ENCODE measurements at regions not wholly inside any gene's neighbourhood (a gene's known extent, or its start where the extent isn't known, plus 50 kb on each side); places are given as distances from the start of the nearest gene placed in this dataset.

DNA sequence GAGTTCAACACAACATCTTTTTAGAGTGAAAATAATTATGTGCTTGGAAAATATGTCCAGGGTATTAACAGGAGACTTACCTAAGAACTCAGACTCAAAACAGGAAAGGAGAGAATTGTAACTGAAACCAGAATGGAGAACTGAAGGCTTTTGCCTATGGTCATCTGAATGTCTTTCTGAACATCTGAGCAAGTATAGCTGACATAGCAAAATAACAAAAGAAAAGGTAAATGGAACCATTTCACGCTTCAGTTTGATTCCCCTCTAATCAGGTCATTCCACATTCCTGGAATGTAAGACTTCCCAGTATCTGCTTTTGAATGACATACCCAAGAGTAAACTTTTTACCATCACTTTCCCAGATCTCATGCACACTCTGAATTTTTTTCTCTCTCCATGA lies 500.4 kb upstream of the HS3ST1 start:
- Histone ChIP-seq H3K4me3 (ENCODE audit: low read depth, low read length) (no peak overlapping the region), H3K9me3 (ENCODE audit: severe bottlenecking) (no peaks in the 10 kb centered on the region), H3K27me3 (ENCODE audit: insufficient read depth, low read depth, severe bottlenecking) (no peaks in the 10 kb centered on the region), H3K27ac (no peak overlapping the region), H3K36me3 (no peaks in the 10 kb centered on the region)
- no peak for DNase-seq
- TF ChIP-seq, protein P1, sequence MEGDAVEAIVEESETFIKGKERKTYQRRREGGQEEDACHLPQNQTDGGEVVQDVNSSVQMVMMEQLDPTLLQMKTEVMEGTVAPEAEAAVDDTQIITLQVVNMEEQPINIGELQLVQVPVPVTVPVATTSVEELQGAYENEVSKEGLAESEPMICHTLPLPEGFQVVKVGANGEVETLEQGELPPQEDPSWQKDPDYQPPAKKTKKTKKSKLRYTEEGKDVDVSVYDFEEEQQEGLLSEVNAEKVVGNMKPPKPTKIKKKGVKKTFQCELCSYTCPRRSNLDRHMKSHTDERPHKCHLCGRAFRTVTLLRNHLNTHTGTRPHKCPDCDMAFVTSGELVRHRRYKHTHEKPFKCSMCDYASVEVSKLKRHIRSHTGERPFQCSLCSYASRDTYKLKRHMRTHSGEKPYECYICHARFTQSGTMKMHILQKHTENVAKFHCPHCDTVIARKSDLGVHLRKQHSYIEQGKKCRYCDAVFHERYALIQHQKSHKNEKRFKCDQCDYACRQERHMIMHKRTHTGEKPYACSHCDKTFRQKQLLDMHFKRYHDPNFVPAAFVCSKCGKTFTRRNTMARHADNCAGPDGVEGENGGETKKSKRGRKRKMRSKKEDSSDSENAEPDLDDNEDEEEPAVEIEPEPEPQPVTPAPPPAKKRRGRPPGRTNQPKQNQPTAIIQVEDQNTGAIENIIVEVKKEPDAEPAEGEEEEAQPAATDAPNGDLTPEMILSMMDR (IDR thresholded peaks at IDR 0.05; ENCODE audit: low read depth, low read length): no peak

DNA sequence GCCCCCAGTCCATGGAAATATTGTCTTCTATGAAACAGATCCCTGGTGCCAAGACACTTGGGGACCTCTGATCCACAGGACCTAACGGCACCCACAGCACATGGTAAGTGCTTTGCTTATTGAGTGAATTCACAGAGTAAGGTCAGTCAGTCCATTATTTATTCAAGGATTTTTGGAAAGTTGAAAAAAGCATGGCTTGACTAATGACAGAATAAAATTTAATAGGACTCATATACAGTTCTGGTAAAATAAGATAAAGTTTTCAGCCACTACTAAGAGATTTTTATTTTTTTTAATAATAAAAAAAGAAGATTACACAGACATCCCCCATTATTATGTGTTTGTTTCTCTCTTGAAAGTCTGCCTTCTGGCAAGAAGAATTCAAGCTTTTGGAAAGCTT lies 490.6 kb upstream of the HS3ST1 start:
- TF ChIP-seq, protein P1 (IDR thresholded peaks at IDR 0.05; ENCODE audit: low read depth, low read length): no peak
- Histone ChIP-seq H3K4me3 (ENCODE audit: low read depth, low read length) (no peak overlapping the region), H3K27me3 (ENCODE audit: insufficient read depth, low read depth, severe bottlenecking) (no peaks in the 10 kb centered on the region), H3K27ac (no peak overlapping the region), H3K9me3 (ENCODE audit: severe bottlenecking) (no peaks in the 10 kb centered on the region), H3K36me3 (no peaks in the 10 kb centered on the region)
- DNase-seq: no peak

DNA sequence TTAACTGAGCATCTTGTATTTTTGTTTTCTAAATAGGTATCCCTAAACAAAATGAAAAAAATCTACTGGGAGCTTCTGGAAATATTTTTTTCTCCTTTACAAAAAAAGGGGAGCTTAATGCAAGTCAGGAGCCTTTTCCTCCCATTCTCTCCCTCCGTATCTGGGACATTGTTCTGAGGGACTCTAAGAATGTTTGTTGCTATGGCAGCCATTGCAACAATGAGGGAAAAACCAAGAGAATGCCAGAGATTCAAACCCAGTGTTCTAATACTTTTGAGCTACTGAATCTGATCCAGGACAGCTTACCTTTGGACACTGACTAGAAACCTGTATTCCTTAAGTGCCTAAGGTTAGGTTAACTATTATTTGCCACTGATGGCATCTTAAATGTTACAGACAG lies 485.7 kb upstream of the HS3ST1 start:
- DNase-seq: no peak
- no peak overlapping the region for H3K27ac ChIP-seq

DNA sequence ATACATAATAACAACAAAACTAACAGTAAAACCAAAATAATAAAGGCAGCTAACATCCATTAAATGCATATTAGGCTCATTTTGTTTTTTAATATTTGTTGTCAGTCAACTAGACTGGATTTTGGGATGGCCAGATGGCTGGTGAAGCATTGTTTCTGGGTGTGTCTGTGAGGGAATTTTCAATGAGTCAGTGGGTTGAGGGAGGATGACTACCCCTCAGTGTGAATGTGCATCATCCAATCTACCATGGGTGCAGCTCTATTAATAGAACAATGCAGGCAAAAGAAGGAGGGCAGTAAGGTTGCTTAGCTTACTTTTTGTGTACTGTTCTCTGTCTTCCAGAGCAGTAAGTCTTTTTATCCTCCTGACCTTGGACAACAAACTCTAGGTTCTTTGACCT lies 484.2 kb upstream of the HS3ST1 start:
- no peaks in the 10 kb centered on the region for H3K27me3 ChIP-seq (ENCODE audit: insufficient read depth, low read depth, severe bottlenecking)
- TF ChIP-seq, protein P1 (IDR thresholded peaks at IDR 0.05; ENCODE audit: low read depth, low read length): no peak
- DNase-seq: no peak
- H3K27ac ChIP-seq: no peak overlapping the region
- no peaks in the 10 kb centered on the region for H3K36me3 ChIP-seq
- H3K4me3 ChIP-seq (ENCODE audit: low read depth, low read length): no peak overlapping the region
- H3K9me3 ChIP-seq (ENCODE audit: severe bottlenecking): no peaks in the 10 kb centered on the region

More for the DNA sequence above, 485.7 kb upstream of the HS3ST1 start:
- Histone ChIP-seq H3K27me3 (ENCODE audit: insufficient read depth, low read depth, severe bottlenecking) (no peaks in the 10 kb centered on the region), H3K4me3 (ENCODE audit: low read depth, low read length) (no peak overlapping the region), H3K36me3 (no peaks in the 10 kb centered on the region), H3K9me3 (ENCODE audit: severe bottlenecking) (no peaks in the 10 kb centered on the region)
- TF ChIP-seq, protein P1 (IDR thresholded peaks at IDR 0.05; ENCODE audit: low read depth, low read length): no peak

DNA sequence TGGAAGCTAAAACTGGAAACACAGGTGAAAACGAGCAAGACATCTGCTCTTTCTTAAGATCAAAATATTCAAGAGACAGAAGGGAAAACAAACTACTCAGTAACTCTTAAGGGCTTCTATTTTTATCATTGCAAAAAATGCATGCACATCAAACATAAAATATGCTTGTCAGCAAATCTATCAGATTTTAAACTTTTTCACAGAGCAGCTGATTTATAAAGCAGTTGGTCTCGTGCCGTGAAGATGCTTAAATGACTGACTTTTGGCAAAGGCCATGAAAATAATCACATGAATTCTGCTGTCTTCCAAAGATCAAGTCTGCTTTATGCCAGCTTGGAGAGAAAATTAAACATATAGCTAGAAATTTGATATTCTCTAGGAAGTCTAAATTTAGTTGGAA lies 482.1 kb upstream of the HS3ST1 start:
- TF ChIP-seq, protein P1 (IDR thresholded peaks at IDR 0.05; ENCODE audit: low read depth, low read length): no peak
- DNase-seq: no peak
- Histone ChIP-seq H3K27me3 (ENCODE audit: insufficient read depth, low read depth, severe bottlenecking) (no peaks in the 10 kb centered on the region), H3K4me3 (ENCODE audit: low read depth, low read length) (no peak overlapping the region), H3K27ac (no peak overlapping the region), H3K36me3 (no peaks in the 10 kb centered on the region), H3K9me3 (ENCODE audit: severe bottlenecking) (no peaks in the 10 kb centered on the region)

DNA sequence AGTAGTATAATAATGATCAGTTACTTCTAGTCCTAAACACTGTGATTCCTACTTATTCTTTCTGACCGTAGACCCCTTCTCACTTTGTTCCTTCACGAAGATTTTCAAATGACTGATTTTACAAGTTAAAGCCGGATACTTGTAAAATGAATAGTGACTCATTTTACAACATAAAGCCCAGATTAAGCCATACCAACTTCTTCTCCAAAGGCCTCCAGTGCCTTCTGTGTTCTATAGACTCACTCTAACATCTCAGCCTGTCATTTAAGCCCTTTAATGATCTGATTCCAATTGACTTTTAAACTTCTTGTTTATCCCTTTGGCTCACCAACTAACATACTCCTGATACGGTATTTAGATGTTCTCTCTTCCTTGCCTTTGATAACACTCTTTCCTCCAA lies 480.0 kb upstream of the HS3ST1 start:
- H3K4me3 ChIP-seq (ENCODE audit: low read depth, low read length): no peak overlapping the region
- no peaks in the 10 kb centered on the region for H3K36me3 ChIP-seq
- no peak overlapping the region for H3K27ac ChIP-seq
- TF ChIP-seq, protein P1 (IDR thresholded peaks at IDR 0.05; ENCODE audit: low read depth, low read length): no peak
- no peak for DNase-seq
- H3K27me3 ChIP-seq (ENCODE audit: insufficient read depth, low read depth, severe bottlenecking): no peaks in the 10 kb centered on the region
- H3K9me3 ChIP-seq (ENCODE audit: severe bottlenecking): no peaks in the 10 kb centered on the region
